Type B pancreatic cell (in vitro differentiated cells): ENCODE measurements at regions not wholly inside any gene's neighbourhood (a gene's known extent, or its start where the extent isn't known, plus 50 kb on each side); places are given as distances from the start of the nearest gene placed in this dataset.
"Not testable (repeated sequence)": the region's sequence is repeated elsewhere in the genome, so short reads cannot be mapped to it uniquely, and the experiment has no call there.

ENCODE experiments used
- DNase-seq: peaks from one replicate; pipeline ENCODE4 v3.0.0; 2021; ENCODE audit warnings: mixed read lengths; ENCODE audit not compliant: unreplicated experiment; ENCODE audit errors: extremely low spot score
- H3K27ac Mint-ChIP-seq: 2 replicates; pipeline ENCODE4 v1.8.0; 2021; ENCODE audit warnings: mild to moderate bottlenecking, mixed read lengths
- H3K27me3 Mint-ChIP-seq: 2 replicates; pipeline ENCODE4 v1.8.0; 2021; ENCODE audit warnings: mixed read lengths
- H3K36me3 Mint-ChIP-seq: 2 replicates; pipeline ENCODE4 v1.8.0; 2021; ENCODE audit warnings: mixed read lengths
- H3K4me1 Mint-ChIP-seq: one replicate; pipeline ENCODE4 v1.8.0; 2021; ENCODE audit warnings: mixed read lengths; ENCODE audit not compliant: unreplicated experiment
- H3K4me3 Mint-ChIP-seq: 2 replicates; pipeline ENCODE4 v1.8.0; 2021; ENCODE audit warnings: mild to moderate bottlenecking, mixed read lengths
- H3K9me3 Mint-ChIP-seq: 2 replicates; pipeline ENCODE4 v1.8.0; 2021; ENCODE audit warnings: mixed read lengths
- TF ChIP-seq, protein P1 (sequence below): fragments of 200-600 bp; sonication (generic); conservative IDR thresholded peaks from 2 replicates; pipeline ENCODE4 v1.5.0; 2021; ENCODE audit warnings: antibody characterized with exemption, mild to moderate bottlenecking

DNA sequence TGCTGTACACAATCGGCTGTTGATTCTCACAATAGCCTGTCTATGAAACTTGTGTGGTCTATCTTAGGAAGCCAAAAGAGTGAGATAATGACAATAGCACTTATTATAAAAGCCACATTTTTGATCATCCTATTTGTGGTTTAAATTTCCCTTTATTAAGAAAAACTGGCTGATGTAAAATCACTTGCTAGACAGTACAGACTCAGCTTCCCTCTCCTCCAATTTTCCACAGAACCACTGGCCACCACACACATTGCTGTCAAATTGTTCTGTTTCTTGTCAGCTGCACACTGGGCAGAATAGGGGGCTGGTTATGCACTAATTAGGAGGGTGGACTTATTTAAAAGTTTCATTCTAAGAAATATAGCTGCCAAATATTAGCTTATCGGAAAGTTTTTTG lies 425.9 kb downstream of the EPHA3 start:
- DNase-seq: no peak
- Mint-ChIP-seq H3K27ac (no peak overlapping the region), H3K36me3 (no peaks in the 10 kb centered on the region), H3K4me3 (no peak overlapping the region), H3K4me1 (peaks cover 18% of the 10 kb centered on the region), H3K9me3 (no peaks in the 10 kb centered on the region), H3K27me3 (no peaks in the 10 kb centered on the region)
- TF ChIP-seq, protein P1, sequence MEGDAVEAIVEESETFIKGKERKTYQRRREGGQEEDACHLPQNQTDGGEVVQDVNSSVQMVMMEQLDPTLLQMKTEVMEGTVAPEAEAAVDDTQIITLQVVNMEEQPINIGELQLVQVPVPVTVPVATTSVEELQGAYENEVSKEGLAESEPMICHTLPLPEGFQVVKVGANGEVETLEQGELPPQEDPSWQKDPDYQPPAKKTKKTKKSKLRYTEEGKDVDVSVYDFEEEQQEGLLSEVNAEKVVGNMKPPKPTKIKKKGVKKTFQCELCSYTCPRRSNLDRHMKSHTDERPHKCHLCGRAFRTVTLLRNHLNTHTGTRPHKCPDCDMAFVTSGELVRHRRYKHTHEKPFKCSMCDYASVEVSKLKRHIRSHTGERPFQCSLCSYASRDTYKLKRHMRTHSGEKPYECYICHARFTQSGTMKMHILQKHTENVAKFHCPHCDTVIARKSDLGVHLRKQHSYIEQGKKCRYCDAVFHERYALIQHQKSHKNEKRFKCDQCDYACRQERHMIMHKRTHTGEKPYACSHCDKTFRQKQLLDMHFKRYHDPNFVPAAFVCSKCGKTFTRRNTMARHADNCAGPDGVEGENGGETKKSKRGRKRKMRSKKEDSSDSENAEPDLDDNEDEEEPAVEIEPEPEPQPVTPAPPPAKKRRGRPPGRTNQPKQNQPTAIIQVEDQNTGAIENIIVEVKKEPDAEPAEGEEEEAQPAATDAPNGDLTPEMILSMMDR: no peak

DNA sequence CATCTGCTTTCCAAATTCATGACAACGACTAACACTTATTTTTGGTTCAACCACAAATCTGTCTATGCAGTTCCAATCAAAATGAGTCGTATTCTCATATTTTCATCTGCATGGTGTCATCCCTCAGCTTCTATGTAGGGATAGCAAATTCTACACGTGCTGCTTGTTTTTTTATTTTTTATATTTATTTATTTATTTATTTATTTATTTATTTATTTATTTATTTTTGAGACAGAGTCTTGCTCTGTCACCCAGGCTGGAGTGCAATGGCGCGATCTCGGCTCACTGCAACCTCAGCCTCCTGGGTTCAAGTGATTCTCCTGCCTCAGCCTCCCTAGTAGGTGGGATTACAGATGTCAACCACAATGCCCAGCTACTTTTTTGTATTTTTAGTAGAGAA lies 447.2 kb downstream of the EPHA3 start:
- H3K36me3 Mint-ChIP-seq, H3K4me1 Mint-ChIP-seq, DNase-seq, H3K27me3 Mint-ChIP-seq, H3K9me3 Mint-ChIP-seq, H3K27ac Mint-ChIP-seq, H3K4me3 Mint-ChIP-seq: not testable (repeated sequence)

DNA sequence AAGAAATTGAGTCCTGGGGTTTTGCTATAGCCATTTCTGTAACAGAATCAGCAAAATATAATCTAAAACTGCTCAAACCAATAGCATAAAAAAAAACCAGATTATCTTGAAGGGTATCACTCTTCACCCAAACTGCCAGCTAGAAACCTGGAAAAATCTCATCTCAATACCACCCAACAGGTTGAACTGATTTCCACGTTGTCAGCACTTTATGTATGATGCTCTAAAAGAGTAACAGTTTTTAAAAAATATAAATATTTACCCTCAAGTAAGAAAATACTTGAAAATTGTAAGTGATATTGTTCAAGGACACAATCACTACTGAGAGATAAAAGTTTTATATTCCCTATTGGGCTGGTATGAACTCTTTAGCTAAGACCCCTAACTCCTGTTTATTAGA lies 451.3 kb downstream of the EPHA3 start:
- H3K27me3 Mint-ChIP-seq: no peaks in the 10 kb centered on the region
- no peak overlapping the region for H3K4me3 Mint-ChIP-seq
- no peaks in the 10 kb centered on the region for H3K36me3 Mint-ChIP-seq
- TF ChIP-seq, protein P1: no peak
- no peak for DNase-seq
- H3K27ac Mint-ChIP-seq: no peak overlapping the region
- peaks cover 5% of the 10 kb centered on the region for H3K9me3 Mint-ChIP-seq
- no peaks in the 10 kb centered on the region for H3K4me1 Mint-ChIP-seq

DNA sequence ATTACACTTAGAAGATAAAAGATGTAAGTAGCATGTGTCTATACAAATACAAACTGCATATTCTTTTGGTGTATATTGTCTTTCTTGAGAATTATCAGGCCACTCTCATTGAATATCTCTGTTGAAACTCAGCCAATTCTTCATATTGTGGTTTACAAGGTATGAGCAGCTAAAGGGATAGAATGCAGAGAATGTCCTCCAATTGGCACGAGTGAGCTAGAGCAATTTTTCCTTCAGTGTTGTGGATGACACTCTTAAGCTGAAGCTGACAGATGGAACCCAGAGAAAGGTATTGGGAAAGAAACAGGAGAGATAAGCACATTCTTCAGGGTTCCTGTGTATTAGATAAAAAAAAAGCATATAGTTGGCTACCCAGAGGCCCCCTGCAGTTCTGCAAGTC lies 453.1 kb downstream of the EPHA3 start:
- no peaks in the 10 kb centered on the region for H3K4me1 Mint-ChIP-seq
- H3K36me3 Mint-ChIP-seq: no peaks in the 10 kb centered on the region
- H3K4me3 Mint-ChIP-seq: no peak overlapping the region
- no peak for DNase-seq
- no peaks in the 10 kb centered on the region for H3K27me3 Mint-ChIP-seq
- peaks cover 5% of the 10 kb centered on the region for H3K9me3 Mint-ChIP-seq
- TF ChIP-seq, protein P1: no peak
- no peak overlapping the region for H3K27ac Mint-ChIP-seq

DNA sequence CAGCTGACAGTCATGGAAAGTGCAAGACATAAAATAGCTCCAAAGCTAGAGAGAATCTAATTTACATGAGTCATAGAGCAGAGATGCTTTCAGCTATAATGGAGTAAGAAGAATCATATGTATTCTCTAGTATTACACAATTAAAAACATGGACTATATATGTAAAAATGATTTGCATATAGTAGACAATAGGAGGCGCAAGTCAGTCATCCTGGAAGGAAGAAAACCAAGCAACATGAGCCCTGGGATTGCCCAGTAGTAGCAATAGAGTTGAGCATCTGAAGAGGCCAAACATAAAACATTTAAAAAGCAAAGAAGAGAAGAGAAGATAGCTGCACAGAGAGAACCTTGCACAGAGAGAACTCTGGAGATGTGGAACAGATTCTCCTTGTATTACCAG lies 455.0 kb downstream of the EPHA3 start:
- Mint-ChIP-seq H3K36me3 (no peaks in the 10 kb centered on the region), H3K4me3 (no peak overlapping the region), H3K9me3 (peaks cover 10% of the 10 kb centered on the region), H3K27me3 (no peaks in the 10 kb centered on the region), H3K4me1 (no peaks in the 10 kb centered on the region), H3K27ac (no peak overlapping the region)
- DNase-seq: no peak
- TF ChIP-seq, protein P1: no peak

DNA sequence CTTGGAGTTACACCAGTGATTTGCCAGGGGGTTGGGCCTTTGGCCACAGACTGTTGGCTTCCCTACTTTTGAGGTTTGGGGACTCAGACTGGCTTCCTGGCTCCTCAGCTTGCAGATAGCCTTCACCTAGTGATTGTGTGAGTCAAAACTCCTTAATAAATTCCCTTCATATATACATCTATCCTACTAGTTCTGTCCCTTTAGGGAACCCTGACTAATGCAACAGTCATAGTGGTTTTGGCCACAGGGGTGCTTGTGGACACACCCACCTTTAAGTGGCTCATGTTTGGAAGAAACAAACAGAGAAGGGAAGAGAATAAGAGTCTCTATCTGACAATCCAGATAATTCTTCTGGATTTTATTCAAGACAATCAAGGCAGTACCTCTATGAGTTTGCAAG lies 457.7 kb downstream of the EPHA3 start:
- Mint-ChIP-seq H3K27me3 (no peaks in the 10 kb centered on the region), H3K27ac (no peak overlapping the region), H3K4me1 (no peaks in the 10 kb centered on the region), H3K36me3 (no peaks in the 10 kb centered on the region), H3K9me3 (peaks cover 10% of the 10 kb centered on the region), H3K4me3 (no peak overlapping the region)
- TF ChIP-seq, protein P1: no peak
- DNase-seq: no peak
